HFF-Myc (cell line): ENCODE measurements at regions not wholly inside any gene's neighbourhood (a gene's known extent, or its start where the extent isn't known, plus 50 kb on each side); places are given as distances from the start of the nearest gene placed in this dataset.

Source experiments
- DNase-seq: peaks from one replicate; pipeline ENCODE4 v3.0.0-alpha.2; 2011; ENCODE audit warnings: low read depth; ENCODE audit errors: extremely low read depth
- H3K4me3 ChIP-seq: replicated peaks from 2 replicates; pipeline ENCODE4 v1.5.1; 2011; ENCODE audit warnings: low read depth, mild to moderate bottlenecking, control low read depth, low read length
- CTCF ChIP-seq: IDR thresholded peaks from 2 replicates; pipeline ENCODE4 v1.5.1; 2012; ENCODE audit warnings: mild to moderate bottlenecking, low read depth, low read length, control low read depth; ENCODE audit errors: missing control alignments

GRCh38 chr4:115272185-115272584 lies 158.8 kb upstream of the NDST4 start:
- DNase-seq: no peak
- TF ChIP-seq CTCF: no peak
- H3K4me3 ChIP-seq: no peak overlapping the region

- TF ChIP-seq CTCF: no peak
Measured at GRCh38 chr4:115260195-115260594, 146.8 kb upstream of the NDST4 start.

GRCh38 chr4:115259642-115260041 lies 146.2 kb upstream of the NDST4 start:
- DNase-seq: no peak
- no peak for TF ChIP-seq CTCF
- H3K4me3 ChIP-seq: no peak overlapping the region

More at GRCh38 chr4:115260195-115260594, 146.8 kb upstream of the NDST4 start:
- H3K4me3 ChIP-seq: no peak overlapping the region
- no peak for DNase-seq

- no peak overlapping the region for H3K4me3 ChIP-seq
- TF ChIP-seq CTCF: no peak
- DNase-seq: no peak
Measured at GRCh38 chr4:115249808-115250207, 136.4 kb upstream of the NDST4 start.

GRCh38 chr4:115234405-115235093 lies 121.1 kb upstream of the NDST4 start:
- no peak for DNase-seq
- no peak overlapping the region for H3K4me3 ChIP-seq
- no peak for TF ChIP-seq CTCF

- no peak overlapping the region for H3K4me3 ChIP-seq
- no peak for DNase-seq
- no peak for TF ChIP-seq CTCF
Measured at GRCh38 chr4:115233600-115233999, 120.2 kb upstream of the NDST4 start.

- no peak for DNase-seq
- TF ChIP-seq CTCF: no peak
- no peak overlapping the region for H3K4me3 ChIP-seq
Measured at GRCh38 chr4:115229873-115230272, 116.5 kb upstream of the NDST4 start.
